IMR-90 (cell line): ENCODE measurements at regions not wholly inside any gene's neighbourhood (a gene's known extent, or its start where the extent isn't known, plus 50 kb on each side); places are given as distances from the start of the nearest gene placed in this dataset.

Experiments
- ATAC-seq: fragments of 200-7000 bp; cut with Tn5 transposase; 2 replicates; pipeline ENCODE4 v1.9.1; 2020; ENCODE audit warnings: low read depth, mild to moderate bottlenecking, moderate library complexity
- BruUV-seq: library from RNA; stranded (reverse); fragments of 400-500 nt; replicated peaks from 2 replicates; lab custom pipeline; 2021; lab: Mats Ljungman, UMichigan
- CTCF ChIA-PET: fragments of 300-600 bp; formaldehyde crosslinking; extraction: SDS; loops from one replicate; lab custom pipeline; 2021; ENCODE audit warnings: antibody characterized with exemption; lab: Yijun Ruan, JAX
- POLR2A ChIA-PET: fragments of 300-600 bp; sonication (Branson Sonifier 250); formaldehyde crosslinking; loops from one replicate; lab custom pipeline; 2022; ENCODE audit warnings: antibody characterized with exemption; ENCODE audit not compliant: unreplicated experiment; lab: Charles Lee
- DNase-seq: peaks from one replicate; pipeline ENCODE4 v3.0.0; 2013
- H2AFZ ChIP-seq: replicated peaks from 2 replicates; pipeline ENCODE3; 2013; ENCODE audit warnings: low read length, mild to moderate bottlenecking; ENCODE audit not compliant: poor library complexity
- H2AK5ac ChIP-seq: 2 replicates; pipeline ENCODE4 v1.6.1; 2013; ENCODE audit warnings: low read depth, low read length, inconsistent platforms
- H2AK9ac ChIP-seq: replicated peaks from 2 replicates; pipeline ENCODE3; 2013; ENCODE audit warnings: mild to moderate bottlenecking, low read depth, low read length, moderate library complexity; ENCODE audit not compliant: poor library complexity
- H2BK120ac ChIP-seq: 2 replicates; pipeline ENCODE4 v1.6.1; 2013; ENCODE audit warnings: low read depth, low read length, inconsistent platforms
- H2BK15ac ChIP-seq: 3 replicates; pipeline ENCODE4 v1.6.1; 2013; ENCODE audit warnings: low read depth, low read length, inconsistent platforms
- H2BK20ac ChIP-seq: 2 replicates; pipeline ENCODE4 v1.6.1; 2013; ENCODE audit warnings: low read depth, mild to moderate bottlenecking, inconsistent platforms, low read length, moderate library complexity
- H2BK5ac ChIP-seq: 2 replicates; pipeline ENCODE4 v1.6.1; 2013; ENCODE audit warnings: mild to moderate bottlenecking, low read depth, low read length, inconsistent platforms; ENCODE audit not compliant: poor library complexity, severe bottlenecking
- H3K14ac ChIP-seq: replicated peaks from 2 replicates; pipeline ENCODE4 v1.6.1; 2013; ENCODE audit warnings: low read depth, low read length, inconsistent platforms
- H3K18ac ChIP-seq: 2 replicates; pipeline ENCODE4 v1.6.1; 2013; ENCODE audit warnings: low read depth, low read length, control low read depth
- H3K23ac ChIP-seq: 2 replicates; pipeline ENCODE4 v1.6.1; 2013; ENCODE audit warnings: low read depth, low read length, inconsistent platforms
- H3K27ac ChIP-seq: 2 replicates; pipeline ENCODE4 v1.5.1; 2013; ENCODE audit warnings: mild to moderate bottlenecking, control low read depth, low read length; ENCODE audit not compliant: insufficient read depth
- H3K27me3 ChIP-seq: 2 replicates; pipeline ENCODE4 v1.6.1; 2013; ENCODE audit warnings: low read length; ENCODE audit not compliant: control insufficient read depth, insufficient read depth
- H3K36me3 ChIP-seq: 2 replicates; pipeline ENCODE4 v1.6.1; 2013; ENCODE audit warnings: low read length, mixed read lengths; ENCODE audit not compliant: control insufficient read depth, insufficient read depth
- H3K4ac ChIP-seq: 2 replicates; pipeline ENCODE4 v1.6.1; 2013; ENCODE audit warnings: low read depth, low read length, inconsistent platforms
- H3K4me1 ChIP-seq: 2 replicates; pipeline ENCODE4 v1.6.1; 2013; ENCODE audit warnings: low read length, mixed read lengths; ENCODE audit not compliant: control insufficient read depth, insufficient read depth
- H3K4me2 ChIP-seq: 2 replicates; pipeline ENCODE4 v1.6.1; 2013; ENCODE audit warnings: low read depth, mild to moderate bottlenecking, control low read depth, low read length, moderate library complexity
- H3K4me3 ChIP-seq: 2 replicates; pipeline ENCODE4 v1.5.1; 2013; ENCODE audit warnings: low read depth, mild to moderate bottlenecking, control low read depth, low read length, moderate library complexity; ENCODE audit not compliant: insufficient read depth
- H3K56ac ChIP-seq: 2 replicates; pipeline ENCODE4 v1.6.1; 2013; ENCODE audit warnings: low read length, inconsistent platforms; ENCODE audit not compliant: insufficient read depth; ENCODE audit errors: extremely low read depth
- H3K79me1 ChIP-seq, 2 experiments: 2 replicates each; pipeline ENCODE4 v1.6.1; 2013; ENCODE audit warnings: low read length in 2 of 2, inconsistent platforms in 1 of 2, low read depth in 1 of 2
- H3K9ac ChIP-seq: 2 replicates; pipeline ENCODE4 v1.6.1; 2013; ENCODE audit warnings: low read depth, low read length, control low read depth
- H3K9me1 ChIP-seq: 2 replicates; pipeline ENCODE4 v1.6.1; 2013; ENCODE audit warnings: low read length, inconsistent platforms; ENCODE audit not compliant: insufficient read depth
- H3K9me3 ChIP-seq: 2 replicates; pipeline ENCODE4 v1.6.1; 2013; ENCODE audit warnings: low read length; ENCODE audit not compliant: control insufficient read depth, insufficient read depth
- H4K20me1 ChIP-seq: 2 replicates; pipeline ENCODE4 v1.6.1; 2013; ENCODE audit warnings: low read length, inconsistent platforms; ENCODE audit not compliant: insufficient read depth
- H4K5ac ChIP-seq: 2 replicates; pipeline ENCODE4 v1.6.1; 2013; ENCODE audit warnings: mild to moderate bottlenecking, low read depth, low read length, control low read depth
- H4K8ac ChIP-seq, 2 experiments: 2 replicates each; pipeline ENCODE4 v1.6.1; 2013; ENCODE audit warnings: low read depth in 2 of 2, low read length in 2 of 2, control low read depth in 1 of 2, inconsistent platforms in 1 of 2
- H4K91ac ChIP-seq: 2 replicates; pipeline ENCODE4 v1.6.1; 2013; ENCODE audit warnings: low read depth, low read length, inconsistent platforms; ENCODE audit not compliant: insufficient read depth
- BHLHE40 ChIP-seq: fragments of 150-350 bp; IDR thresholded peaks from 2 replicates; pipeline ENCODE4 v1.6.1; 2016; ENCODE audit warnings: mild to moderate bottlenecking, low read depth, low read length
- CEBPB ChIP-seq: IDR thresholded peaks from 2 replicates; pipeline ENCODE4 v1.6.1; 2012; ENCODE audit warnings: low read depth, low read length, improper control_type of control experiment
- CHD1 ChIP-seq: IDR thresholded peaks from 2 replicates; pipeline ENCODE4 v1.6.1; 2012; ENCODE audit warnings: low read depth, low read length, improper control_type of control experiment
- CTCF ChIP-seq: conservative IDR thresholded peaks from 2 replicates; pipeline ENCODE4 v1.5.1; 2012; ENCODE audit warnings: mild to moderate bottlenecking, low read depth, low read length, improper control_type of control experiment
- FOS ChIP-seq: fragments of 150-350 bp; IDR thresholded peaks from 2 replicates; pipeline ENCODE4 v1.6.1; 2016; ENCODE audit warnings: low read depth, low read length
- MAFK ChIP-seq: IDR thresholded peaks from 2 replicates; pipeline ENCODE4 v1.6.1; 2012; ENCODE audit warnings: low read depth, low read length, improper control_type of control experiment
- MAZ ChIP-seq: IDR thresholded peaks from 2 replicates; pipeline ENCODE4 v1.6.1; 2012; ENCODE audit warnings: low read depth, mild to moderate bottlenecking, low read length, improper control_type of control experiment, moderate library complexity, borderline replicate concordance
- MXI1 ChIP-seq: IDR thresholded peaks from 2 replicates; pipeline ENCODE4 v1.6.1; 2012; ENCODE audit warnings: low read depth, mild to moderate bottlenecking, low read length, moderate library complexity, borderline replicate concordance
- NFE2L2 ChIP-seq: fragments of 150-350 bp; IDR thresholded peaks from 2 replicates; pipeline ENCODE4 v1.6.1; 2016; ENCODE audit warnings: low read depth, mild to moderate bottlenecking, low read length
- POLR2A ChIP-seq: IDR thresholded peaks from 2 replicates; pipeline ENCODE4 v1.6.1; 2012; ENCODE audit warnings: mild to moderate bottlenecking, low read depth, low read length
- RAD21 ChIP-seq: IDR thresholded peaks from 2 replicates; pipeline ENCODE4 v1.6.1; 2012; ENCODE audit warnings: low read length, improper control_type of control experiment
- RCOR1 ChIP-seq: IDR thresholded peaks from 2 replicates; pipeline ENCODE4 v1.6.1; 2012; ENCODE audit warnings: mild to moderate bottlenecking, low read length, improper control_type of control experiment; ENCODE audit not compliant: insufficient replicate concordance
- RFX5 ChIP-seq: IDR thresholded peaks from 2 replicates; pipeline ENCODE4 v1.8.0; 2012; ENCODE audit warnings: low read depth, mild to moderate bottlenecking, low read length, moderate library complexity
- SMC3 ChIP-seq: fragments of 150-350 bp; IDR thresholded peaks from 2 replicates; pipeline ENCODE4 v1.6.1; 2016; ENCODE audit warnings: low read depth, mild to moderate bottlenecking, antibody characterized with exemption, low read length, moderate library complexity
- WGBS, 2 experiments: methylation state at CpG; one replicate each; pipeline versions ENCODE4 v1.1.5 to v1.1.7; 2013; ENCODE audit warnings: missing lambda C conversion rate in 2 of 2; ENCODE audit not compliant: insufficient read length in 1 of 2; ENCODE audit errors: extremely low coverage in 2 of 2; 5-methylcytosine and 5-hydroxymethylcytosine counted together
- dilution Hi-C: fragments of 300-500 bp; cut with HindIII; formaldehyde crosslinking; loops from one replicate; pipeline ENCODE4 v1.14.3; 2018; ENCODE audit warnings: low sequenced_read_pairs; ENCODE audit not compliant: unreplicated experiment
- in situ Hi-C: fragments of 300-500 bp; cut with MboI; formaldehyde crosslinking; loops from 3 replicates; pipeline ENCODE4 v1.14.3; 2019; ENCODE audit warnings: low sequenced_read_pairs, inconsistent platforms, mixed read lengths
- intact Hi-C: fragments of 100-400 bp; cut with micrococcal nuclease; formaldehyde crosslinking; loops from 2 replicates; pipeline ENCODE4 v1.10.0; 2022
- TF ChIP-seq, protein P1 (sequence below): fragments of 150-350 bp; IDR thresholded peaks from 2 replicates; pipeline ENCODE4 v1.6.1; 2017; ENCODE audit warnings: mild to moderate bottlenecking, antibody characterized with exemption, low read length, low read depth
- TF ChIP-seq, protein P2 (sequence below): fragments of 150-350 bp; IDR thresholded peaks from 2 replicates; pipeline ENCODE4 v1.6.1; 2016; ENCODE audit warnings: low read depth, mild to moderate bottlenecking, low read length, moderate library complexity, borderline replicate concordance

GRCh38 chr10:33986016-33986415, 651.5 kb upstream of the NRP1 start:
- no TSS peak for BruUV-seq

More at GRCh38 chr10:33986016-33986415, 651.5 kb upstream of the NRP1 start:
- in situ Hi-C loops: no loop called here
- H2BK20ac ChIP-seq: no peak overlapping the region
- H3K27ac ChIP-seq: no peak overlapping the region
- CTCF ChIA-PET: no interaction called here
- no peak for TF ChIP-seq BHLHE40
- TF ChIP-seq RAD21: no peak
- TF ChIP-seq, protein P1, sequence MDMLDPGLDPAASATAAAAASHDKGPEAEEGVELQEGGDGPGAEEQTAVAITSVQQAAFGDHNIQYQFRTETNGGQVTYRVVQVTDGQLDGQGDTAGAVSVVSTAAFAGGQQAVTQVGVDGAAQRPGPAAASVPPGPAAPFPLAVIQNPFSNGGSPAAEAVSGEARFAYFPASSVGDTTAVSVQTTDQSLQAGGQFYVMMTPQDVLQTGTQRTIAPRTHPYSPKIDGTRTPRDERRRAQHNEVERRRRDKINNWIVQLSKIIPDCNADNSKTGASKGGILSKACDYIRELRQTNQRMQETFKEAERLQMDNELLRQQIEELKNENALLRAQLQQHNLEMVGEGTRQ: no peak
- TF ChIP-seq CTCF: no peak
- TF ChIP-seq CEBPB: no peak
- TF ChIP-seq RCOR1: no peak
- no peak for TF ChIP-seq SMC3
- no peak for TF ChIP-seq POLR2A
- TF ChIP-seq, protein P2, sequence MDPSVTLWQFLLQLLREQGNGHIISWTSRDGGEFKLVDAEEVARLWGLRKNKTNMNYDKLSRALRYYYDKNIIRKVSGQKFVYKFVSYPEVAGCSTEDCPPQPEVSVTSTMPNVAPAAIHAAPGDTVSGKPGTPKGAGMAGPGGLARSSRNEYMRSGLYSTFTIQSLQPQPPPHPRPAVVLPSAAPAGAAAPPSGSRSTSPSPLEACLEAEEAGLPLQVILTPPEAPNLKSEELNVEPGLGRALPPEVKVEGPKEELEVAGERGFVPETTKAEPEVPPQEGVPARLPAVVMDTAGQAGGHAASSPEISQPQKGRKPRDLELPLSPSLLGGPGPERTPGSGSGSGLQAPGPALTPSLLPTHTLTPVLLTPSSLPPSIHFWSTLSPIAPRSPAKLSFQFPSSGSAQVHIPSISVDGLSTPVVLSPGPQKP: no peak
- no peak for TF ChIP-seq CHD1
- no peak for TF ChIP-seq MAZ
- no peak for TF ChIP-seq FOS
- no peak for TF ChIP-seq NFE2L2
- TF ChIP-seq MAFK: no peak
- TF ChIP-seq MXI1: no peak
- TF ChIP-seq RFX5: no peak
- H3K4me3 ChIP-seq: no peak overlapping the region
- WGBS, 2 experiments: 100% methylated on average over 1 of the region's 4 CpGs; no CpG with 5 or more reads in 1 of the 2 experiments
- dilution Hi-C loops: no loop called here
- no peak overlapping the region for H2BK5ac ChIP-seq
- H2AK5ac ChIP-seq: no peak overlapping the region
- DNase-seq (no peak), ATAC-seq (no peak)
- intact Hi-C loops: no loop called here
- no peaks in the 10 kb centered on the region for H3K9me3 ChIP-seq
- no peak overlapping the region for H3K18ac ChIP-seq
- POLR2A ChIA-PET: no interaction called here
- H4K91ac ChIP-seq: no peak overlapping the region
- no peak overlapping the region for H3K23ac ChIP-seq
- H4K5ac ChIP-seq: no peak overlapping the region
- H3K9me1 ChIP-seq: no peaks in the 10 kb centered on the region
- no peaks in the 10 kb centered on the region for H3K79me1 ChIP-seq
- no peak overlapping the region for H2BK120ac ChIP-seq
- H3K36me3 ChIP-seq: no peaks in the 10 kb centered on the region
- no peak overlapping the region for H3K9ac ChIP-seq
- no peak overlapping the region for H2BK15ac ChIP-seq
- no peak overlapping the region for H3K14ac ChIP-seq
- H3K4me1 ChIP-seq: no peaks in the 10 kb centered on the region
- no peak overlapping the region for H4K8ac ChIP-seq
- H3K4me2 ChIP-seq: no peak overlapping the region
- no peaks in the 10 kb centered on the region for H4K20me1 ChIP-seq
- no peak overlapping the region for H3K56ac ChIP-seq
- no peaks in the 10 kb centered on the region; the same call in 1 of the 2 replicates for H3K27me3 ChIP-seq
- H2AFZ ChIP-seq: no peak overlapping the region
- no peak overlapping the region for H2AK9ac ChIP-seq
- no peak overlapping the region for H3K4ac ChIP-seq
